ENCODE measurements at regions not wholly inside any gene's neighbourhood (a gene's known extent, or its start where the extent isn't known, plus 50 kb on each side); places are given as distances from the start of the nearest gene placed in this dataset.

DNA sequence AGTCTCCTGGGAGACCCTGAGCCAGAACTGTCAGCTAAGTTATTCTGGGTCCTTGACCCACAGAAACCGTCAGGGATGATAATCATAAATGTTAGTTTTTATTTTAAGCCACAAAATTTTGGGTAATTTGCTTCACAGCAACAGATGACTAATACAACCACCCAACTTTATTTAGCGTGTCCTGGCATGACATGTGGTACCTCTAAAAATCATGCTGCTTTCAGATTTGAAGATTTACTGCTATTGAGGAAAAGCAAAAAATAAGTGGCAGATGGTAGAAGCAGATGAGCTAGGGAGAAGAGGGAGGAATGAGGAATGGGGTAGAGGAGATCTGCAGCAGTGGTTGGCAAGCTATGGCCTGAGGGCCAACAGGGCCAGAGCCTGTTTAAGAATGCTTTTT is 90.4 kb downstream of the TMEM100 start:
- H3K9me2 ChIP-seq (ENCODE audit: insufficient read depth, low read length) = no peaks in the 10 kb centered on the region
- no peak overlapping the region for H3K9ac ChIP-seq (ENCODE audit: low read length)
- no peaks in the 10 kb centered on the region for H3K36me3 ChIP-seq (ENCODE audit: insufficient read depth, low read length)
- H3K27me3 ChIP-seq (ENCODE audit: insufficient read depth, low read depth, low read length) = no peaks in the 10 kb centered on the region
- no peak overlapping the region for H3K27ac ChIP-seq (ENCODE audit: low read length)
- no peak overlapping the region for H2AFZ ChIP-seq (ENCODE audit: low read depth, low read length)
- TF ChIP-seq, protein P1, sequence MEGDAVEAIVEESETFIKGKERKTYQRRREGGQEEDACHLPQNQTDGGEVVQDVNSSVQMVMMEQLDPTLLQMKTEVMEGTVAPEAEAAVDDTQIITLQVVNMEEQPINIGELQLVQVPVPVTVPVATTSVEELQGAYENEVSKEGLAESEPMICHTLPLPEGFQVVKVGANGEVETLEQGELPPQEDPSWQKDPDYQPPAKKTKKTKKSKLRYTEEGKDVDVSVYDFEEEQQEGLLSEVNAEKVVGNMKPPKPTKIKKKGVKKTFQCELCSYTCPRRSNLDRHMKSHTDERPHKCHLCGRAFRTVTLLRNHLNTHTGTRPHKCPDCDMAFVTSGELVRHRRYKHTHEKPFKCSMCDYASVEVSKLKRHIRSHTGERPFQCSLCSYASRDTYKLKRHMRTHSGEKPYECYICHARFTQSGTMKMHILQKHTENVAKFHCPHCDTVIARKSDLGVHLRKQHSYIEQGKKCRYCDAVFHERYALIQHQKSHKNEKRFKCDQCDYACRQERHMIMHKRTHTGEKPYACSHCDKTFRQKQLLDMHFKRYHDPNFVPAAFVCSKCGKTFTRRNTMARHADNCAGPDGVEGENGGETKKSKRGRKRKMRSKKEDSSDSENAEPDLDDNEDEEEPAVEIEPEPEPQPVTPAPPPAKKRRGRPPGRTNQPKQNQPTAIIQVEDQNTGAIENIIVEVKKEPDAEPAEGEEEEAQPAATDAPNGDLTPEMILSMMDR (IDR thresholded peaks at IDR 0.05; ENCODE audit: poor library complexity, severe bottlenecking) = no peak
- no peak for TF ChIP-seq EZH2 (IDR thresholded peaks at IDR 0.05; ENCODE audit: borderline replicate concordance, insufficient read depth, low read length, poor library complexity, severe bottlenecking)
- TF ChIP-seq MXI1 (conservative IDR thresholded peaks at IDR 0.05; ENCODE audit: poor library complexity, severe bottlenecking) = no peak
- H3K9me3 ChIP-seq (ENCODE audit: low read length) = no peaks in the 10 kb centered on the region
- H3F3A ChIP-seq (ENCODE audit: insufficient read depth, low read length, poor library complexity, severe bottlenecking) = no peaks in the 10 kb centered on the region
- H3K4me2 ChIP-seq (ENCODE audit: low read length) = no peak overlapping the region
- H4K20me1 ChIP-seq (ENCODE audit: insufficient read depth) = no peaks in the 10 kb centered on the region
- no peak overlapping the region for H3K4me3 ChIP-seq (ENCODE audit: low read length)
- H3K79me2 ChIP-seq (replicated peaks; ENCODE audit: insufficient read depth, low read length) = no peaks in the 10 kb centered on the region

DNA sequence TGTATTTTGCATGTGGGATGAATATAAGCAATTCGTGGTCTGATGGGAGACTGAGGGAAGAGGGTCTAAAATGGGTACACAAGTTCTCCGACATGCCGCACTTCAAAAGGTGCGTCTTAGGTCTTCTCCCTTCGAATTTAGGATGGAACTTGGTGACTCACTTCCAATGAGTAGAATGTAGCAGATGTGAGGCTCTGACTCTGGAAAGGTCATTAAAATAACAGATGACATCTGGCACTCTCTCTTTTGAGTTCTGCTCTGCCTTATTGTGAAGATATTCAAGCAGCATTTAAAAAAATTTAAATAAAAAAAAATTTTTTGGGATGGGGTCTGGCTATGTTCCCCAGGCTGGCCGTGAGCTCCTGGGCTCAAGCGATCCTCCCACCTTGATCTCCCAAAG is 92.7 kb downstream of the TMEM100 start:
- Histone ChIP-seq H3K4me2 (ENCODE audit: low read length) (no peak overlapping the region), H3K27ac (ENCODE audit: low read length) (no peak overlapping the region), H3K36me3 (ENCODE audit: insufficient read depth, low read length) (no peaks in the 10 kb centered on the region), H3K9ac (ENCODE audit: low read length) (no peak overlapping the region), H3K4me3 (ENCODE audit: low read length) (no peak overlapping the region), H2AFZ (ENCODE audit: low read depth, low read length) (no peak overlapping the region), H4K20me1 (ENCODE audit: insufficient read depth) (no peaks in the 10 kb centered on the region), H3K27me3 (ENCODE audit: insufficient read depth, low read depth, low read length) (no peaks in the 10 kb centered on the region), H3K9me3 (ENCODE audit: low read length) (no peaks in the 10 kb centered on the region), H3K9me2 (ENCODE audit: insufficient read depth, low read length) (no peaks in the 10 kb centered on the region), H3F3A (ENCODE audit: insufficient read depth, low read length, poor library complexity, severe bottlenecking) (no peaks in the 10 kb centered on the region), H3K79me2 (replicated peaks; ENCODE audit: insufficient read depth, low read length) (no peaks in the 10 kb centered on the region)
- TF ChIP-seq EZH2 (IDR thresholded peaks at IDR 0.05; ENCODE audit: borderline replicate concordance, insufficient read depth, low read length, poor library complexity, severe bottlenecking) (no peak), POLR2AphosphoS5 (IDR thresholded peaks at IDR 0.05) (no peak), RAD21 (conservative IDR thresholded peaks at IDR 0.05) (no peak), MXI1 (conservative IDR thresholded peaks at IDR 0.05; ENCODE audit: poor library complexity, severe bottlenecking) (no peak), TAF1 (IDR thresholded peaks at IDR 0.05; ENCODE audit: low read depth) (no peak), SMC3 (conservative IDR thresholded peaks at IDR 0.05; ENCODE audit: poor library complexity) (no peak), EP300 (conservative IDR thresholded peaks at IDR 0.05; ENCODE audit: poor library complexity, severe bottlenecking) (no peak)
- TF ChIP-seq, protein P1 (IDR thresholded peaks at IDR 0.05; ENCODE audit: poor library complexity, severe bottlenecking) = no peak
- TF ChIP-seq, protein P2, sequence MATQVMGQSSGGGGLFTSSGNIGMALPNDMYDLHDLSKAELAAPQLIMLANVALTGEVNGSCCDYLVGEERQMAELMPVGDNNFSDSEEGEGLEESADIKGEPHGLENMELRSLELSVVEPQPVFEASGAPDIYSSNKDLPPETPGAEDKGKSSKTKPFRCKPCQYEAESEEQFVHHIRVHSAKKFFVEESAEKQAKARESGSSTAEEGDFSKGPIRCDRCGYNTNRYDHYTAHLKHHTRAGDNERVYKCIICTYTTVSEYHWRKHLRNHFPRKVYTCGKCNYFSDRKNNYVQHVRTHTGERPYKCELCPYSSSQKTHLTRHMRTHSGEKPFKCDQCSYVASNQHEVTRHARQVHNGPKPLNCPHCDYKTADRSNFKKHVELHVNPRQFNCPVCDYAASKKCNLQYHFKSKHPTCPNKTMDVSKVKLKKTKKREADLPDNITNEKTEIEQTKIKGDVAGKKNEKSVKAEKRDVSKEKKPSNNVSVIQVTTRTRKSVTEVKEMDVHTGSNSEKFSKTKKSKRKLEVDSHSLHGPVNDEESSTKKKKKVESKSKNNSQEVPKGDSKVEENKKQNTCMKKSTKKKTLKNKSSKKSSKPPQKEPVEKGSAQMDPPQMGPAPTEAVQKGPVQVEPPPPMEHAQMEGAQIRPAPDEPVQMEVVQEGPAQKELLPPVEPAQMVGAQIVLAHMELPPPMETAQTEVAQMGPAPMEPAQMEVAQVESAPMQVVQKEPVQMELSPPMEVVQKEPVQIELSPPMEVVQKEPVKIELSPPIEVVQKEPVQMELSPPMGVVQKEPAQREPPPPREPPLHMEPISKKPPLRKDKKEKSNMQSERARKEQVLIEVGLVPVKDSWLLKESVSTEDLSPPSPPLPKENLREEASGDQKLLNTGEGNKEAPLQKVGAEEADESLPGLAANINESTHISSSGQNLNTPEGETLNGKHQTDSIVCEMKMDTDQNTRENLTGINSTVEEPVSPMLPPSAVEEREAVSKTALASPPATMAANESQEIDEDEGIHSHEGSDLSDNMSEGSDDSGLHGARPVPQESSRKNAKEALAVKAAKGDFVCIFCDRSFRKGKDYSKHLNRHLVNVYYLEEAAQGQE (IDR thresholded peaks at IDR 0.05; ENCODE audit: borderline replicate concordance) = no peak

All from neural cell (in vitro differentiated cells).